ENCODE measurements at regions not wholly inside any gene's neighbourhood (a gene's known extent, or its start where the extent isn't known, plus 50 kb on each side); places are given as distances from the start of the nearest gene placed in this dataset.

DNA sequence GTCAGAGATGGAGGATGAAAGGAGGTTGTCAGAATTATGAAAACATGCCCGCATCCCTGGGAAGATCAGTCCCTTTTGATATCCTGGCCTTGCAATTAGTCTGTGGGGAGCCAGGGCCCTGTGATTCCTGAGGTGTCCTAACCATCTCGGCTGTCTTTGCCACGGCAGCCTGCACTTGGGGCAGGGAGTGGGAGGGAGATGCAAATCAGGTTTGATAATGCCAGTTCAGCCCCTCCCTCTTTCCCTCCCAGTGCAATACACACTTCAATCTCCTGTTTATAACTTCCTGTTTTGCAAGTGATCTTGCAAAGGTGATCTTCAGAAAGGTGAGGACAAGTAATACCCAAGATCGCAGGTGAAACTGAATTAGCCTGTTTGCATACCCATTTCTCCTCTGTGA lies 114.0 kb upstream of the ALDH1B1 start:
- intact Hi-C loops (cut with DNase I): no loop called here
- FAIRE-seq: no peak
- TF ChIP-seq CTCF (IDR thresholded peaks at IDR 0.05; ENCODE audit: borderline replicate concordance, extremely low read depth, insufficient read depth): no peak
- DNase-seq: peak in 1 of 5 donors; percentile 13
- no peaks in the 10 kb centered on the region for H3K27me3 ChIP-seq (ENCODE audit: control insufficient read depth, insufficient read depth, low read length)
- no peak overlapping the region for H3K27ac ChIP-seq (ENCODE audit: low read depth in 2 of 2, low read length in 2 of 2)
- H3K9me3 ChIP-seq (ENCODE audit: control insufficient read depth in 2 of 3, insufficient read depth in 1 of 3, low read length in 3 of 3): no peaks in the 10 kb centered on the region
- H3K4me1 ChIP-seq (ENCODE audit: control insufficient read depth in 2 of 3, insufficient read depth in 2 of 3, low read depth in 1 of 3, low read length in 3 of 3): no peaks in the 10 kb centered on the region
- no peak overlapping the region for H3K4me3 ChIP-seq (ENCODE audit: low read length in 3 of 3)
- H3K9ac ChIP-seq (ENCODE audit: low read length in 3 of 3): no peak overlapping the region
- H3K36me3 ChIP-seq (ENCODE audit: control insufficient read depth in 2 of 3, insufficient read depth in 3 of 3, low read length in 3 of 3): no peaks in the 10 kb centered on the region

- no peak for FAIRE-seq
- peak in 1 of 5 donors; percentile 20 for DNase-seq
- no peak for TF ChIP-seq CTCF (IDR thresholded peaks at IDR 0.05; ENCODE audit: borderline replicate concordance, extremely low read depth, insufficient read depth)
- Histone ChIP-seq H3K36me3 (ENCODE audit: control insufficient read depth in 2 of 3, insufficient read depth in 3 of 3, low read length in 3 of 3) (no peaks in the 10 kb centered on the region), H3K9me3 (ENCODE audit: control insufficient read depth in 2 of 3, insufficient read depth in 1 of 3, low read length in 3 of 3) (no peaks in the 10 kb centered on the region), H3K4me3 (ENCODE audit: low read length in 3 of 3) (no peak overlapping the region), H3K9ac (ENCODE audit: low read length in 3 of 3) (no peak overlapping the region), H3K27ac (ENCODE audit: low read depth in 2 of 2, low read length in 2 of 2) (no peak overlapping the region), H3K4me1 (ENCODE audit: control insufficient read depth in 2 of 3, insufficient read depth in 2 of 3, low read depth in 1 of 3, low read length in 3 of 3) (no peaks in the 10 kb centered on the region), H3K27me3 (ENCODE audit: control insufficient read depth, insufficient read depth, low read length) (no peaks in the 10 kb centered on the region)
- intact Hi-C loops (cut with DNase I): no loop called here
These were observed 114.8 kb upstream of the ALDH1B1 start for GRCh38 chr9:38277601-38278200.

DNA sequence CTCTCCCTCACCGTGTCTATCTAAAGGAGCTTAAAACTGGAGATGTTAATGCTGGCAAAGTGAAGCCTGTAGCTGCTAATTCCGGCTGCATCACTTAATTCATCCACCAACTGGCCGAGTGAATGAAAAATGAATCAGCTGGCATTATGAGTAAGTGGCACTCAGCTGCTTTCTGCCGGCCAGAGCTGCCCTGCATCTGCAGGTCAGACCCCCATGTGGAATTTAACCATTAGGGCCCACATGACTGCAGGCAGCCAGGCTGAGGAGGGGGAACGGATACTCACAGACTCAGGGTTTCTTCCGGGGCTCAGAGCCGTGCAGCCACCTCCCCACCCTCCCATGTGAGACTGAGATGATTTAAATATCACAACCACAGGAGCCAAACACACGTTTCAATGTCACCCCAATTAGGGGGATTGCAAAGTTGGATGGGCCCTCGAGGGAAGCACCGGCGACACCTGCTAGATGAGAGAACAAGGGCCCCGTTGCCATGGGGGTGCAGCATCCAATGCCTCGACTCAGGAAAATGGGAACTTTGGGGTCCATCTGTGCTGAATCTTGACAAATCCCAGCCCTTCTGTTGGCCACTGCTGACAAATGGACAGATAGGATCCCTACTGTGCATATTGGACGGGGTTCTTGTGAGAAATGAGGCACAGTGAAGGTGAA lies 115.6 kb upstream of the ALDH1B1 start:
- no peak for TF ChIP-seq CTCF (IDR thresholded peaks at IDR 0.05; ENCODE audit: borderline replicate concordance, extremely low read depth, insufficient read depth)
- Histone ChIP-seq H3K27me3 (ENCODE audit: control insufficient read depth, insufficient read depth, low read length) (no peaks in the 10 kb centered on the region), H3K36me3 (ENCODE audit: control insufficient read depth in 2 of 3, insufficient read depth in 3 of 3, low read length in 3 of 3) (no peaks in the 10 kb centered on the region), H3K4me1 (ENCODE audit: control insufficient read depth in 2 of 3, insufficient read depth in 2 of 3, low read depth in 1 of 3, low read length in 3 of 3) (no peaks in the 10 kb centered on the region), H3K27ac (ENCODE audit: low read depth in 2 of 2, low read length in 2 of 2) (no peak overlapping the region), H3K9ac (ENCODE audit: low read length in 3 of 3) (no peak overlapping the region), H3K9me3 (ENCODE audit: control insufficient read depth in 2 of 3, insufficient read depth in 1 of 3, low read length in 3 of 3) (no peaks in the 10 kb centered on the region), H3K4me3 (ENCODE audit: low read length in 3 of 3) (no peak overlapping the region)
- intact Hi-C loops (cut with DNase I): no loop called here
- DNase-seq (peak in 1 of 5 donors; percentile 13), FAIRE-seq (no peak)
